ENCODE measurements at regions not wholly inside any gene's neighbourhood (a gene's known extent, or its start where the extent isn't known, plus 50 kb on each side); places are given as distances from the start of the nearest gene placed in this dataset.

DNA sequence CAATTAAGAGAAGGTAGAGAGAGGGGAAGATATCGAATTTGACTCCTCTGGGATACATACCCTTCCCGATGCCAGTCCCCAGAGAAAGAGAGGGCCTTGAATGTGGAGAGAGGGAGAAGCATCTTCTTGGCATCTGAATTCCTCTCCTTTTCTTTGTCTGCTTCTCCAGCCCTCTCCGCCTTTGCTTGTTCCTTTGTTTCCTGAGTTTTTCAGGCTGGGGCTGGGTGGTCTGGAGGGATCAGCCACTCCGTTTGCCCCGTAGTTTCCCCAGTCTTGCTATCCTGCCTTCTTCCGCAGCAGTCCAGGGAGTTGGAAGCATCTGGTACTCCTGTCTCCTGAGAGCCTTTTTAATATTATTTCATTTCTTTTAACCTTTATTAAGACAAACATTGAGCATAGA, 107.1 kb upstream of the CADM1 start (continued):
- TF ChIP-seq ZNF18 (CRISPR knock-in tag; IDR thresholded peaks at IDR 0.05; ENCODE audit: insufficient replicate concordance): no peak
- no peak for TF ChIP-seq SRSF9 (IDR thresholded peaks at IDR 0.05; ENCODE audit: borderline replicate concordance, insufficient read depth, low read depth, low read length, poor library complexity, severe bottlenecking)
- no peak for TF ChIP-seq RFX5 (IDR thresholded peaks at IDR 0.05; ENCODE audit: low read depth, low read length)
- no peak for TF ChIP-seq ADNP (CRISPR knock-in tag; IDR thresholded peaks at IDR 0.05)
- TF ChIP-seq PAXIP1 (CRISPR knock-in tag; conservative IDR thresholded peaks at IDR 0.05): no peak

DNA sequence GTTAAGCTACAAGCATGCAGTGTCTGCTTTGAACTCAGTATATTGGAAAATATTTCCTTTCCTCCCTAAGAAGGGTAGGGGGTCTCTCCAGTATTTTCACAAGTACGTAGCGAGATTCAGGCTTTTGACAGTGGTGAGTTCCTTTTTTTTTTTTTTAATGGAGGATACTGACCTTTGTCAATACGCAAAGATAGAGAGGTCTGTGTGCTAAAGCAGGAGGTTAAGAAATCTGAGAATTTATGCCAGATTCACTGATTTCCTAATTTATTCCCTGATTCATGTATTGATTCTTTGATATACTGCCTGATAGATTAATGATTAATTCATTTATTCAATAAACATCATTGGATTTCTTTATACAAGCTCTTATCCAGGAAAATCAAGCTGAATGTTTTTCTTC, 106.7 kb upstream of the CADM1 start:
- no peaks in the 10 kb centered on the region for H3K79me2 ChIP-seq (ENCODE audit: insufficient read depth, low read length)
- ChIA-PET CTCF (ENCODE audit: low intra/inter-chr PET ratio, low total read pairs) (no interaction called here), POLR2A (no interaction called here)
- no peak for DNase-seq (ENCODE audit: low spot score)
- no peak overlapping the region for H3K4me2 ChIP-seq (ENCODE audit: low read depth, low read length)
- H3K27ac ChIP-seq (ENCODE audit: extremely low read length, insufficient read depth, low read length): no peak overlapping the region
- WGBS (ENCODE audit: low lambda C conversion rate): 53% methylated on average over 3 of the region's 3 CpGs
- in situ Hi-C loops (cut with HindIII; ENCODE audit: extremely low pct_ligation_motif_present, low pct_unique_long_range_greater_than_20kb) (no loop called here), intact Hi-C loops (cut with micrococcal nuclease; ENCODE audit: unreplicated experiment) (no loop called here)
- H3K9ac ChIP-seq (ENCODE audit: insufficient read depth, low read depth, low read length): no peak overlapping the region
- no peak for ATAC-seq
- FAIRE-seq: no peak
- H3K27me3 ChIP-seq (ENCODE audit: control insufficient read depth in 1 of 2, insufficient read depth in 2 of 2, low read length in 2 of 2): peaks cover 0 to 9% of the 10 kb centered on the region in 2 experiments; a peak in 1 of 5 replicates
- H3K4me3 ChIP-seq (replicated peaks in 1 of 3; ENCODE audit: insufficient read depth in 1 of 3, low read depth in 2 of 3, low read length in 3 of 3): no peak overlapping the region
- H3K36me3 ChIP-seq (replicated peaks in 1 of 2; ENCODE audit: control insufficient read depth in 1 of 2, insufficient read depth in 2 of 2, low read length in 2 of 2): no peaks in the 10 kb centered on the region
- no peaks in the 10 kb centered on the region for H4K20me1 ChIP-seq (ENCODE audit: insufficient read depth, low read length)
- no peaks in the 10 kb centered on the region for H3K9me3 ChIP-seq (ENCODE audit: low read length)
- H2AFZ ChIP-seq (ENCODE audit: low read length): no peak overlapping the region
- no peaks in the 10 kb centered on the region for H3K4me1 ChIP-seq (ENCODE audit: insufficient read depth, low read length)
- BruUV-seq (replicated peaks): no TSS peak
- TF ChIP-seq ZNF317 (CRISPR knock-in tag; IDR thresholded peaks at IDR 0.05) (no peak), GPBP1L1 (CRISPR knock-in tag; IDR thresholded peaks at IDR 0.05) (no peak), ZNF496 (CRISPR knock-in tag; IDR thresholded peaks at IDR 0.05; ENCODE audit: insufficient replicate concordance) (no peak), ZNF264 (CRISPR knock-in tag; IDR thresholded peaks at IDR 0.05) (no peak), MED8 (CRISPR knock-in tag; IDR thresholded peaks at IDR 0.05; ENCODE audit: insufficient replicate concordance) (no peak), ZNF563 (CRISPR knock-in tag; IDR thresholded peaks at IDR 0.05) (no peak), ZNF101 (CRISPR knock-in tag; IDR thresholded peaks at IDR 0.05; ENCODE audit: borderline replicate concordance, low read depth) (no peak)
- TF ChIP-seq, protein P1, sequence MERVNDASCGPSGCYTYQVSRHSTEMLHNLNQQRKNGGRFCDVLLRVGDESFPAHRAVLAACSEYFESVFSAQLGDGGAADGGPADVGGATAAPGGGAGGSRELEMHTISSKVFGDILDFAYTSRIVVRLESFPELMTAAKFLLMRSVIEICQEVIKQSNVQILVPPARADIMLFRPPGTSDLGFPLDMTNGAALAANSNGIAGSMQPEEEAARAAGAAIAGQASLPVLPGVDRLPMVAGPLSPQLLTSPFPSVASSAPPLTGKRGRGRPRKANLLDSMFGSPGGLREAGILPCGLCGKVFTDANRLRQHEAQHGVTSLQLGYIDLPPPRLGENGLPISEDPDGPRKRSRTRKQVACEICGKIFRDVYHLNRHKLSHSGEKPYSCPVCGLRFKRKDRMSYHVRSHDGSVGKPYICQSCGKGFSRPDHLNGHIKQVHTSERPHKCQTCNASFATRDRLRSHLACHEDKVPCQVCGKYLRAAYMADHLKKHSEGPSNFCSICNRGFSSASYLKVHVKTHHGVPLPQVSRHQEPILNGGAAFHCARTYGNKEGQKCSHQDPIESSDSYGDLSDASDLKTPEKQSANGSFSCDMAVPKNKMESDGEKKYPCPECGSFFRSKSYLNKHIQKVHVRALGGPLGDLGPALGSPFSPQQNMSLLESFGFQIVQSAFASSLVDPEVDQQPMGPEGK (CRISPR knock-in tag; IDR thresholded peaks at IDR 0.05): no peak

Measured in HepG2 (cell line).